ENCODE measurements at regions not wholly inside any gene's neighbourhood (a gene's known extent, or its start where the extent isn't known, plus 50 kb on each side); places are given as distances from the start of the nearest gene placed in this dataset.

GRCh38 chr21:26736449-26736848, 108.8 kb downstream of the ADAMTS1 start:
- no peak for DNase-seq

DNA sequence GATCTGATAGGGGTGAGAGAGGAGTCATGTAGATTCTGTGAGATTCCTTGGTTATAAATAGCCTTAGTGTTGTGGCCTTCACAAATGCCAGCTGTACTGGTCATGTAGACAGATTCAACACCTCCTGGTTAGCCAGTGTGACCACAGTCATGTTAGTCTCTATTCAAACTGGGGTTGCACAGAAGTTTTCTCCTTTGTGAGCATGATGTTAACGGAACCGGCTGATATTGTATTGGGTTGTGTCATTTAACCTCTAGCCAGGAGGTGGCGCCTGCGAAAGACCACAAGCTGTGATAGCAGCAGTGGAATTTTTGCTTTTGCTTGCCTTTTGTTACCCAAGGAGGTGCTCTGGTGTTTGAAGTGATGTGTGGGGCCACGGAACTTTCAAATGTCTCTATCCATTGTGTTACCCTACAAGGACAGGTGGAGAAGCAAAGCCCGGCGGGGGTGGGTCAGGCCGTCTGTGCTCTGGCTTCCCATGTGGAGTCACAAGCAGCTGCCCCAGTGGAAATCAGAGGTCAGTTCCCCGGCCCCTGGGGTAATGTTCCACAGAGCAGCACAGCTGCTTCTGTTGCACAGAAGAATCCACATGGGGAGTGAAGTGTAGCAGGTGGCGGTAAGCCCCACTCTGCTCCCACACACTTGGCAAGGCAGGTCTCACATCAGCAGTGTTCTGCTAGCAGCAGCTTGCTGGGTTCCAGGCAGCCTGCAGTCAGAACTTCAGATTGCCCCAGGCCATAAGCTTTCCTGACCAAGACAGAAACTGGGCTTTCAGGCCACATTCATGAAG, 112.6 kb downstream of the ADAMTS1 start:
- DNase-seq = no peak

DNA sequence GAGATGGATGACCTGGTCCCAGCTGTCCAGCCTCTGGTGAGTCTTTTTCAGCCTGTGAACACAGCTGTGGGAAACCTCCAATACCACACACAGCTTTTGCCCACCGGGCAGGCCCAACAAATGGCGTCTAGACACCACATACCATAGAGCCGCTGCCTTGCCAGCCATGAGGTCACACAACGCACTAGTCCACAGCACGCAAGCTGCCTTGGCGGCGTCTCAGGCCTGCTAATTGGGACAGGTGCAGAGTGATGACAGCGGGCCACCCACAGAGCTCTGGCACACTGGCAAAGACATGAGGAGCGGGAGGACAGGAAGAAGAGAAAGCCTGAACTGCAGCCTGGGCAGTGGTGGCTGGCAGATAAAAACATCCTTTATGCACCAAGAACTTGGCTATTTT, 125.5 kb downstream of the ADAMTS1 start:
- no peak for DNase-seq

- DNase-seq = no peak
Measured at GRCh38 chr21:26717146-26717739, 128.0 kb downstream of the ADAMTS1 start.

- no peak for DNase-seq
Measured at GRCh38 chr21:26715878-26716506, 129.2 kb downstream of the ADAMTS1 start.

DNA sequence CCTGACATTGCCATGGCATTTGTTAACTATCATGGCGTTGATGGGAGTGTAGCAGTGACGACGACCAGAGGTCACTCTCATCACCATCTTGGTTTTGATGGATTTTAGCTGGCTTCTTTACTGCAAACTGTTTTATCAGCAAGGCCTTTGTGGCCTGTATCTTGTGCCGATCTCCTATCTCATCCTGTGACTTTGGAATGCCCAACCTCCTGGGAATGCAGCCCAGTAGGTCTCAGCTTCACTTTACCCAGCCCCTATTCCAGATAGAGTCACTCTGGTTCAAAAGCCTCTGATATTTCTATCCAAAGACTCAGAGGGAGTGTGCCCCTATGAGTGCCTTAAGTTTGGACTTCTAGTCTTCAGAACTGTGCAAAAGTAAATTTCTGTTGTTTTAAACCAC, 130.1 kb downstream of the ADAMTS1 start:
- no peak for DNase-seq

- DNase-seq = peak; percentile 98
Measured at GRCh38 chr21:26710155-26710554, 135.1 kb downstream of the ADAMTS1 start.

DNA sequence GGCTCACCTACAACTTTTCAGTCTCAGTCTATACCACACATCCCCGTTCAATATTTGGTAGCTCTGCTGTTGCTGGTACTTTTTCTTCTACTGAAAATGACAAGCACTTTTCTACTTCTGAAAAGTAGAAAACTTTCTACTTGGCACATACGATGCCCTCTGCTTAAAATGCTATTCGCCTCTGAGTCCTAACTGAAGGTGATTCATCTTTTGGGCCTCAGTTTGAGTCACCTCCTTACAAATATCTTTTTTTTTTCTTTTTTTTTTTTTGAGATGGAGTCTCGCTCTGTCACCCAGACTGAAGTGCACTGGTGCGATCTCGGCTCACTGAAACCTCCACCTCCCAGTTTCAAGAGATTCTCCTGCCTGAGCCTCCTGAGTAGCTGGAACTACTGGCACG, 136.0 kb upstream of the CYYR1 start:
- DNase-seq = no peak

- DNase-seq = no peak
Measured at GRCh38 chr21:26708223-26708800, 135.2 kb upstream of the CYYR1 start.

- DNase-seq = no peak
Measured at GRCh38 chr21:26707246-26707645, 134.2 kb upstream of the CYYR1 start.

- no peak for DNase-seq
Measured at GRCh38 chr21:26698416-26698815, 125.3 kb upstream of the CYYR1 start.

DNA sequence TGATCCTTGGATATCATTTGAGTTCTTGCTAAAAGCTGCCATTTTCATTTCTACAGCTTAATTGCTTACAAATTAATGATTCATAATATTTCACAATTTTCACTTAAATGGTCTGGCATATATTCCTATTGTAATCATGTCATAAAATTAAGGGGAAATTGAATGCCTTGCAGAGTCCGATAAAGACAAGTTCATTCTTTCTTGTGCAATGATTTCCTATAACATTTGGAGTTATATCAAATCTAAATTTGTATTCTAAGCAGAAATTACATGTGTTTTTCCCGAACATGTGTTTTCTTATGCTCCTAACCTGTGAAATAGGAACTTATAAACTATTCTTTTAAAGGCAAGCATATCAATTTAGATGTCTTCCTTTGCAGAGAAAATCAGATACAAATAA, 118.3 kb upstream of the CYYR1 start:
- no peak for DNase-seq

- no peak for DNase-seq
Measured at GRCh38 chr21:26686705-26687104, 113.6 kb upstream of the CYYR1 start.

- no peak for DNase-seq
Measured at GRCh38 chr21:26686278-26686677, 113.2 kb upstream of the CYYR1 start.

DNA sequence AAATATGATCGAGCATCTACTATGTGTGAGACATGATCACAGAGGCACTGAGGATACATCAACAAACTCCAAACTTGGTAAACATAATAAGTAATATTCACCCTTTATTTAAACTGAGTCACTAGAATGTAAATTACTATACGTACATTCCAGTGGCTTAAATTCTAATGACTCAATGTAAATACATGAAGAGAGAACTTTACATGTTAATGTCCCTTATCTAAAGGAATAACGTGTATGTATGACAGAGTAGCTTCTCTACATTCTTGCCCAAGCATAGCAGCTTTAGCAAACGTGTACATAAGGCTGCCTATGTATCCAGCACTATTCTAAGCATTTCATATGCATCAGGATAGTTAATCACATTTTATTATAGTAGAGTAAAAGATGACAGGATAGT, 111.8 kb upstream of the CYYR1 start:
- DNase-seq = no peak

GRCh38 chr21:26683996-26684395, 110.9 kb upstream of the CYYR1 start:
- no peak for DNase-seq

GRCh38 chr21:26679284-26679683, 106.2 kb upstream of the CYYR1 start:
- DNase-seq = no peak

DNA sequence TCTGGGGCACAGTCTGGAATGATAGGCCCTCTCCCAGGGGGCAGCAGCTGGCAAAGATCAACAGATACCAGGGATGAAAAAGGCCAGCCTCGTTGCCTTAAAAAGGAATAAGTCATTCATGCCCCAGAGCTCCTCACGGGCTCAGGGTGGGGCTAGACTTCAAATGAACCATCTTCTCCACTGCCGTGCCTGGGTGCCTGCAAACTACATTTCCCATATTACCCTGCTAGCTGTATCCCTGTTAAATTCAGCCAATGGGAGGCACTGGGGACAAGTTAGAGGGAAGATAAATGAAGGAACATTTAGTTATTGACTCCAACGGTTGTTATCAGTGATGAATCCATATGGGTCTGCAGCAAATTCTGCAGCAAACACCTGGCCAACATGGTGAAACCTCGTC, 101.2 kb upstream of the CYYR1 start:
- no peak for DNase-seq

DNA sequence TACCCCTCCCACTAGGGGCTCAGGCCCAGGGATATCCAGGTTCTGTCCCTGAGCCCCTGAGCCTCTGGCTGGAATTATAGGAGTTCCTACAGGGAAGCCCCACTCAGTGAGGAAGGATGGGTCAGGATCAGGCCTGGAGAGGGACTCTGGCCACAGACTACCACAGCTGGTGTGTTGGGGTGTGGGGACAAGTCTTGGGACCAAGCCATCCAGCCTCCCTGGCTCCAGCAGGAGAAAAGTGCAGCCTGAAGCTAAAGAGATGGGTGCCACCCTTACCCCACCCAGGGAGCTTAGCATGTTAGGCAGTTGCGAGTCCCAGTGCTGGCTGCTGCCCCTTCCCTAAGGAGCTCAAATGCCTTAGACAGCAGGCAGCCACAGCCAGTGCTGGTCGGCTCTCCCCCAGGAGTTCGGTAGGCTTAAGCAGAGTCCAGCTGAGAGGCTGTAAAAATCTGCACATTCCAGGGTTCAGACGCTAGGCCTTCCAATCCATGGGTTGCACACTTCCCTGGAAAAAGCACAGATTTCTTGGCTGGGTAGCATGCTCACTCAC, 96.2 kb upstream of the CYYR1 start:
- DNase-seq = no peak

GRCh38 chr21:26659757-26660156, 86.7 kb upstream of the CYYR1 start:
- DNase-seq = no peak

- DNase-seq = no peak
Measured at GRCh38 chr21:26659182-26659581, 86.1 kb upstream of the CYYR1 start.

DNA sequence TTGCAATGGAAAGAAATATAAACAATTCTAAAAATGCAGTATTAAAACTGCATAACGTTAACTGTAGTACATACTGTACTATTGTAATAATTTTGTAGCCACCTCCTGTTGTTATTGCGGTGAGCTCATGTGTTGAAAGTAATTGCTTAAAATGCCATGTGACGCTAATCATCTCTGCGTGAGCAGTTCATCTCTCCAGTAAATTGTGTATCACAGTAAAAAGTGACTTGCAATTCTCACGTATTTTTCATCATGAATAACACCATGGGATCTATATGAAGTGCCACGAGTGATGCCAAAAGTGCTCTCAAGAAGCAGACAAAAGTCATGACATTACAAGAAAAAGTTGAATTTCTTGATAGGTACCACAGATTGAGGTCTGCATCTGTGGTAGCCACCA, 82.4 kb upstream of the CYYR1 start:
- DNase-seq = no peak

DNA sequence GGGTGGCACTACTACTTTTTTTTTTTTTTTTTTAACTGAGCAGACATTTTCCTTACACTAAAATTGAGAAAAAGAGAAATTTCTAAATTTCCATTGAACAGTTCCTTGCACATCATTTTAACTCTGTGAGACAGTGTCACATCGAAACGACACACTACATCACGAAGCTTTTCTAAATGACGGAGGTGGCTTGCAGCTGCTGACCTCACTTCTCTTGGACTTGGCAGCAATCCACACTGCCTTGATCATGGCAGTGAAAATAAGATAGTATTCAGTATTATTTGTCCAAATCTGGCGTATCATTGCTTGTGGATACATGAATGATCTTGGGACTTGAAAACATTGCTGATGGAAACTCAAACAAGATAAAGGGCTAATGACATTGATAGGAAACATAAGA, 80.3 kb upstream of the CYYR1 start:
- DNase-seq = no peak

GRCh38 chr21:26652854-26653253, 79.8 kb upstream of the CYYR1 start:
- DNase-seq = no peak

Data from NCI-H1417 treated with DMSO at 0.1 percent for 48 hours (cell line).